ENCODE measurements at regions not wholly inside any gene's neighbourhood (a gene's known extent, or its start where the extent isn't known, plus 50 kb on each side); places are given as distances from the start of the nearest gene placed in this dataset.
"Not testable (repeated sequence)": the region's sequence is repeated elsewhere in the genome, so short reads cannot be mapped to it uniquely, and the experiment has no call there.

- no peak for DNase-seq (ENCODE audit: extremely low read depth in 1 of 11, low read depth in 9 of 11, low spot score in 4 of 11)
These were observed 100.1 kb upstream of the COL1A2 start for GRCh38 chr7:94294471-94295131.

GRCh38 chr7:94295850-94296249, 98.8 kb upstream of the COL1A2 start:
- DNase-seq (ENCODE audit: extremely low read depth in 1 of 11, low read depth in 9 of 11, low spot score in 4 of 11): peak in 3 of 11 donors; percentile 47 to 61 (median 50)

- no peak for DNase-seq (ENCODE audit: extremely low read depth in 1 of 11, low read depth in 9 of 11, low spot score in 4 of 11)
These were observed 97.8 kb upstream of the COL1A2 start for GRCh38 chr7:94296881-94297280.

GRCh38 chr7:94297397-94297838, 97.3 kb upstream of the COL1A2 start:
- no peak for DNase-seq (ENCODE audit: extremely low read depth in 1 of 11, low read depth in 9 of 11, low spot score in 4 of 11)

- DNase-seq (ENCODE audit: extremely low read depth in 1 of 11, low read depth in 9 of 11, low spot score in 4 of 11): no peak
These were observed 95.8 kb upstream of the COL1A2 start for GRCh38 chr7:94298943-94299342.

GRCh38 chr7:94300176-94300835, 94.4 kb upstream of the COL1A2 start:
- no peak for DNase-seq (ENCODE audit: extremely low read depth in 1 of 11, low read depth in 9 of 11, low spot score in 4 of 11)

- DNase-seq (ENCODE audit: extremely low read depth in 1 of 11, low read depth in 9 of 11, low spot score in 4 of 11): peak in 8 of 11 donors; percentile 44 to 78 (median 60)
These were observed 93.6 kb upstream of the COL1A2 start for GRCh38 chr7:94301024-94301586.

GRCh38 chr7:94303118-94303517, 91.6 kb upstream of the COL1A2 start:
- DNase-seq (ENCODE audit: extremely low read depth in 1 of 11, low read depth in 9 of 11, low spot score in 4 of 11): no peak

- DNase-seq (ENCODE audit: extremely low read depth in 1 of 11, low read depth in 9 of 11, low spot score in 4 of 11): peak; percentile 48 to 83 (median 71)
These were observed 91.0 kb upstream of the COL1A2 start for GRCh38 chr7:94303695-94304094.

- DNase-seq (ENCODE audit: extremely low read depth in 1 of 11, low read depth in 9 of 11, low spot score in 4 of 11): no peak
These were observed 89.8 kb upstream of the COL1A2 start for GRCh38 chr7:94304878-94305277.

- no peak for DNase-seq (ENCODE audit: extremely low read depth in 1 of 11, low read depth in 9 of 11, low spot score in 4 of 11)
These were observed 88.9 kb upstream of the COL1A2 start for GRCh38 chr7:94305836-94306235.

- no peak for DNase-seq (ENCODE audit: extremely low read depth in 1 of 11, low read depth in 9 of 11, low spot score in 4 of 11)
These were observed 87.2 kb upstream of the COL1A2 start for GRCh38 chr7:94307399-94308048.

- no peak for DNase-seq (ENCODE audit: extremely low read depth in 1 of 11, low read depth in 9 of 11, low spot score in 4 of 11)
These were observed 83.2 kb upstream of the COL1A2 start for GRCh38 chr7:94311515-94311914.

GRCh38 chr7:94313926-94314325, 80.8 kb upstream of the COL1A2 start:
- DNase-seq (ENCODE audit: extremely low read depth in 1 of 11, low read depth in 9 of 11, low spot score in 4 of 11): no peak

- no peak for DNase-seq (ENCODE audit: extremely low read depth in 1 of 11, low read depth in 9 of 11, low spot score in 4 of 11)
These were observed 80.0 kb upstream of the COL1A2 start for GRCh38 chr7:94314413-94315410.

GRCh38 chr7:94321138-94321537, 73.6 kb upstream of the COL1A2 start:
- DNase-seq (ENCODE audit: extremely low read depth in 1 of 11, low read depth in 9 of 11, low spot score in 4 of 11): not testable (repeated sequence)

GRCh38 chr7:94323844-94324243, 70.9 kb upstream of the COL1A2 start:
- no peak for DNase-seq (ENCODE audit: extremely low read depth in 1 of 11, low read depth in 9 of 11, low spot score in 4 of 11)

GRCh38 chr7:94324380-94325121, 70.1 kb upstream of the COL1A2 start:
- DNase-seq (ENCODE audit: extremely low read depth in 1 of 11, low read depth in 9 of 11, low spot score in 4 of 11): no peak
